Esophagus muscularis mucosa (tissue), 4 donors: ENCODE measurements at regions not wholly inside any gene's neighbourhood (a gene's known extent, or its start where the extent isn't known, plus 50 kb on each side); places are given as distances from the start of the nearest gene placed in this dataset.
"Not testable (repeated sequence)": the region's sequence is repeated elsewhere in the genome, so short reads cannot be mapped to it uniquely, and the experiment has no call there.

ENCODE experiments used
- DNase-seq: peaks from one replicate; pipeline ENCODE4 v3.0.0-alpha.2; 2017; ENCODE audit errors: extremely low spot score
- H3K27ac ChIP-seq, 4 donors: fragments of 200-600 bp; sonication (generic); replicated peaks in 1 of 4; 1 replicate in 3 of 4; 2 replicates in 1 of 4; pipeline ENCODE4 v1.5.1; 2016 to 2019; ENCODE audit warnings: mild to moderate bottlenecking in 1 of 4
- H3K27me3 ChIP-seq, 4 donors: fragments of 200-600 bp; sonication (generic); one replicate each; pipeline versions ENCODE4 v1.5.1 to v1.6.0; 2016 to 2019
- H3K36me3 ChIP-seq, 4 donors: fragments of 200-600 bp; sonication (generic); one replicate each; pipeline ENCODE4 v1.5.1; 2016 to 2019
- H3K4me1 ChIP-seq, 4 donors: fragments of 200-600 bp; sonication (generic); one replicate each; pipeline ENCODE4 v1.5.1; 2016 to 2019
- H3K4me3 ChIP-seq, 4 donors: fragments of 200-600 bp; sonication (generic); 1 replicate in 2 of 4; 2 replicates in 2 of 4; pipeline ENCODE4 v1.5.1; 2016 to 2019; ENCODE audit warnings: mild to moderate bottlenecking in 4 of 4, moderate library complexity in 1 of 4
- H3K9me3 ChIP-seq, 4 donors: fragments of 200-600 bp; sonication (generic); 1 replicate in 3 of 4; 2 replicates in 1 of 4; pipeline ENCODE4 v1.5.1; 2016 to 2019
- CTCF ChIP-seq, 3 experiments: fragments of 200-600 bp in 2 of 3; fragments of 450-650 bp in 1 of 3; sonication (generic) in 2 of 3; IDR thresholded peaks; one replicate each; pipeline ENCODE4 v1.5.1; 2017 to 2019; ENCODE audit warnings: antibody characterized with exemption in 3 of 3, mild to moderate bottlenecking in 2 of 3, moderate library complexity in 1 of 3
- EP300 ChIP-seq: sonication (generic); formaldehyde crosslinking; IDR thresholded peaks from one replicate; pipeline ENCODE4 v1.6.1; 2017; ENCODE audit warnings: antibody characterized with exemption
- POLR2A ChIP-seq: fragments of 450-650 bp; IDR thresholded peaks from one replicate; pipeline ENCODE4 v1.6.1; 2017; ENCODE audit warnings: antibody characterized with exemption, moderate library complexity, mild to moderate bottlenecking, low read depth
- POLR2AphosphoS5 ChIP-seq, 2 donors: sonication (generic); formaldehyde crosslinking; IDR thresholded peaks; one replicate each; pipeline ENCODE4 v1.6.1; 2017; ENCODE audit warnings: antibody characterized with exemption in 2 of 2
- WGBS: methylation state at CpG from one replicate; pipeline ENCODE4 v1.1.5; 2018; 5-methylcytosine and 5-hydroxymethylcytosine counted together
- intact Hi-C: fragments of 100-400 bp; cut with DNase I; formaldehyde crosslinking; loops from one replicate; pipeline ENCODE4 v1.15.1; 2023

- 87% methylated on average over 1 of the region's 1 CpG for whole genome bisulfite sequencing
- TF ChIP-seq CTCF (IDR thresholded peaks at IDR 0.05), result no peak
- no peak for TF ChIP-seq EP300
- TF ChIP-seq POLR2AphosphoS5 (IDR thresholded peaks at IDR 0.05), result no peak
Measured at GRCh38 chr2:52423111-52423510, 1344.5 kb upstream of the CHAC2 start.

GRCh38 chr2:52416340-52416739, 1351.3 kb upstream of the CHAC2 start:
- Histone ChIP-seq H3K27ac (no peak overlapping the region), H3K4me3 (no peak overlapping the region), H3K9me3 (peaks cover 0 to 6% (median 0%) of the 10 kb centered on the region in 4 donors), H3K36me3 (no peaks in the 10 kb centered on the region), H3K27me3 (no peaks in the 10 kb centered on the region), H3K4me1 (no peaks in the 10 kb centered on the region)
- intact Hi-C loops, result no loop called here
- DNase-seq, result no peak
- TF ChIP-seq POLR2AphosphoS5 (IDR thresholded peaks at IDR 0.05) (no peak), CTCF (IDR thresholded peaks at IDR 0.05) (no peak), EP300 (no peak), POLR2A (no peak)

More at GRCh38 chr2:52423111-52423510, 1344.5 kb upstream of the CHAC2 start:
- Histone ChIP-seq H3K27ac (no peak overlapping the region), H3K9me3 (peaks cover 0 to 6% (median 0%) of the 10 kb centered on the region in 4 donors), H3K27me3 (no peaks in the 10 kb centered on the region), H3K36me3 (no peaks in the 10 kb centered on the region), H3K4me1 (no peaks in the 10 kb centered on the region), H3K4me3 (no peak overlapping the region)
- DNase-seq, result no peak
- intact Hi-C loops, result no loop called here

- Histone ChIP-seq H3K36me3 (no peaks in the 10 kb centered on the region), H3K4me1 (no peaks in the 10 kb centered on the region), H3K9me3 (no peaks in the 10 kb centered on the region), H3K27me3 (no peaks in the 10 kb centered on the region), H3K4me3 (no peak overlapping the region), H3K27ac (no peak overlapping the region)
- DNase-seq, result no peak
- intact Hi-C loops, result no loop called here
- WGBS, result 39% methylated on average over 3 of the region's 3 CpGs
- no peak for TF ChIP-seq POLR2AphosphoS5 (IDR thresholded peaks at IDR 0.05)
Measured at GRCh38 chr2:52414561-52415295, 1352.9 kb upstream of the CHAC2 start.

- H3K4me3 ChIP-seq, H3K4me1 ChIP-seq, H3K36me3 ChIP-seq, H3K27me3 ChIP-seq, intact Hi-C loops, H3K27ac ChIP-seq, H3K9me3 ChIP-seq, DNase-seq: not testable (repeated sequence)
- WGBS, result 94% methylated on average over 8 of the region's 12 CpGs
Measured at GRCh38 chr2:52409308-52410118, 1358.1 kb upstream of the CHAC2 start.

GRCh38 chr2:52405980-52406379, 1361.6 kb upstream of the CHAC2 start:
- DNase-seq, result no peak
- intact Hi-C loops, result no loop called here
- Histone ChIP-seq H3K27me3 (no peaks in the 10 kb centered on the region), H3K4me3 (no peak overlapping the region), H3K36me3 (no peaks in the 10 kb centered on the region), H3K27ac (no peak overlapping the region), H3K9me3 (no peaks in the 10 kb centered on the region), H3K4me1 (peaks cover 0 to 5% (median 0%) of the 10 kb centered on the region in 4 donors)
- TF ChIP-seq CTCF (IDR thresholded peaks at IDR 0.05) (no peak), EP300 (no peak), POLR2A (no peak), POLR2AphosphoS5 (IDR thresholded peaks at IDR 0.05) (no peak)
- WGBS, result 33% methylated on average over 1 of the region's 1 CpG
